SKM-1 treated with dmso at 0.1 percent for 144 hours (cell line): ENCODE measurements at regions not wholly inside any gene's neighbourhood (a gene's known extent, or its start where the extent isn't known, plus 50 kb on each side); places are given as distances from the start of the nearest gene placed in this dataset.

ENCODE experiments used
- DNase-seq: peaks from one replicate; lab custom pipeline; 2025; ENCODE audit not compliant: unreplicated experiment; lab: John Stamatoyannopoulos, UW

- no peak for DNase-seq
Measured at GRCh38 chr20:54272901-54273488, 65.1 kb downstream of the PFDN4 start.

DNA sequence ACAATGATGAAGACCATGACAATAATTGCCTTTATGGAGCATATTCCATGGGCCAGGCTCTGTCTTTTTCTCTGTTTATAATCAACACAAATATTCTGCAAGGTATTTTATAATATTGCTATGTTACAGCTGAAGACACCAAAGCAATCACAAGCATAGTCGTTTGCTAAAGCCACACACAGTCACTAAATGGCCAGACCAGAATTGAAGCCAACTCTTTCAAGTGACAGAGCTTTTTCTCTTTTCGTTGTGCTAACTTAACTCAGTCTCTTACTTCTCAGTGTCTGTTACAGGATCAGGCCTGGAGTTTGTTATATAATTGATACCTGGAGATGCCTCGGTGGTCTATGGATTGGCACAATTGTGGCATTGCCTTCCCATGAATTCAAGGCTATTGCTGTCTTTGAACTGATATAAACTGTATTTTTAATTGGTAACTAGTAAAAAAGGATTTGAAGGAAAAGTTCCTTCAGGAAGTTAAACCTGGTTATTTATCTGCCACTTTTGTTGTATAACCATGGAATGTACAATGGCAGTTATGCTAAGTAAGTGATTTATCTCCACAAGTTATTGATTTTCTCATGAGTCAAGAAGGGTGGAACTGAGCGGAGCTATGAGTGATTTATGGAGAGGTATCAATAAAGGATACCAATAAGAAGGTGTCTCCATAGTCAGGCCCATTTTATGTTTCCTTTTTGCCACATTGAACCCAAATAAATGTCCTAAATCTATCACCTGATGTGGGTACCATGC is 67.6 kb downstream of the PFDN4 start:
- DNase-seq, result no peak

DNA sequence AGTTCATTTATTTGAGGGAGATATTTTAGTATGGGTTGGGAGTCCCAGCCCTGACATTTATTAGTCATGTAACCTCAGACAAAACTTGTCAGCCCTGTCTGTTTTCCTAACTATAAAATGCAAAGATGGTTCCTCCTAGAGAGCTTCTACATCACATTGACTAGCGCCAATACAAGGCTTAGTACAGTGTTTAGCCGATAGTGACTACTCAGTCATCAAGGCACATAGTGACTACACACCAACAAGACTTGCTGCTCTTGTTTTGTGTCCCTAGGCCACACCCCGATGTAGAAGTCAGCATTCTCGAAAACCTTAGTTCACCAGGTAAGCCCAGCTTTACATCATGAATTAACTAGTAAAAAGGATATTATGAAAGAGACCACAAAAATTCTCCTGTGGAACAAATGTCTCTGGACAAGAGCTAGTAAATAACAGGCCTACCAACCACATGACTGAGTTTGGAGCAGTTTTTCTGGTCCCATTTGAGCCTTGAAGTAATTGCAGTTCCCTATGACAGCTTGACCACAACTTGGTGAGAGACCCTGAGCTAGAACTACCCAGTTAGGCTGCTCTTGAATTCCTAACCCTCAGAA is 68.8 kb downstream of the PFDN4 start:
- DNase-seq, result no peak

DNA sequence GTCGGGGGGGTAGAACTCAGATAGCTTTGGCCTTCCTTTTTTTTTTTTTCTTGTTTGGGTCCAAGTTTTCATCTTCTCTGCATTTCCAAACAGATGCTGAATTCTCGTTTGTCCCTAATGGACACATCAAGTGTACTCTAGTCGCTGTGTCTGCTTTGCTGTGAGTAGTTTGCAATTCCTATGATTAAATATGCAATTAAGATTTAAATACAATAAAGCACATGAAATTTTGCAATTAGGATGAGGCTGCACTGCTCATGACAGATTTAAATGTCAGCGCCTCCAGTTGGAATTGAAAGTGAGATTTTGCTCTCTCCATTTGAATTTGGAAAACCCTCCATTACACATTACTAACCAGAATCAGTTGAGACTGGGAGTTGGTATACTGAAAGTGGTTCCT is 70.4 kb downstream of the PFDN4 start:
- DNase-seq, result no peak

DNA sequence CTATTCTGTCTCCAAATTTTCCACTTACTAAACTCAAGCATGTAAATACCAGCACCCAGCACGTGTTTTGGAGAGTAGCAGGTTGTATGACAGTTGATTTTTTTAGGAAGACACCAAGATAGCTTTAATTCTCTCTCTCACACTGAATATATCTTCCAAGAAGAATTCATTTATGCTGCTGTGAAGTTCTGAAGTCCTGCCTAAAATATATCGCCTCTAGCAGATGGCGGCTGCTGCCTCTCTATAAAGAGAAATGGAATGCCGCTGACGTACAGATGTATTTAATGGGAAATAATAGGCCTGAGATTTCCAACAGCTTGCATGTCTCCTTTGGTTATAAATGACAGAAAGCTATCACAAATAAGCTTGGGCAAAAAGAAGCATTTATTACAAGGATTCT is 74.7 kb downstream of the PFDN4 start:
- DNase-seq, result no peak

GRCh38 chr20:54283253-54283652 is 75.4 kb downstream of the PFDN4 start:
- DNase-seq, result no peak

DNA sequence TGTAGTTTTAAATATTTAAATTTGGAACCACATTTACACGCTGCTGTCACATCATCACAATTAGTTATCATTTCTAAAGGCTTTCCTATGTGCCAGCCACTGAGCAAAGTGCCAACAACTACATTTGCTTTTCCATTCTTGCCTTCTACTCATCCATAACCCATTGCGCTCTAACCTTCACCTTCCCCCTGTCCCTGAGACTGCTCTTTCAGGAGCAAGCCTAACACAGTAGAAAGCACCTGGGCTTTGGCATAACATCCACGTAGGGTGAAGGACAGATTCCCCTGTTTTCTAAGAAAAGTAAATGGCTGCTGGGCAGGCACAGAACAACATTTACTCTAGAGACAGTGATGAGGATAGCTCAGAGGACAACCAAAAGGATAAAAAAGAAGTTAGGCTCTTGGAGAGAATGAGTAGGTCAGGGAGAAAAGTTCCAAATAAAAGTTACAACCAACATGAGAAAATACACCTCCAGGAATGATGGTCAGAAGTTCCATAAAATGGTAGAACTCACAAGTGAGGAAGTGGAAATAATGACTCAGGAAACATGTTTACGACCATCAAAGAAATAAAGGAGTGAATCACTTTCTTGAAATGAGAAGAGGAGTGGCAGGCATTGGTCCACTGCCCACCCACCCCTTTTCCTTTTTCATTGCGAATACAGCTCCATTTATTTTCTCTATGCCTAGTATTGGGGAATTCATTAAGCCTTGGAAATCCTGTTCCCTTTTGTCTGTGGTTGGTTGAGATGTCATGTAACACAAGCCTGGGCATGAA is 77.2 kb downstream of the PFDN4 start:
- DNase-seq, result no peak

- no peak for DNase-seq
Measured at GRCh38 chr20:54290636-54291035, 82.7 kb downstream of the PFDN4 start.

- no peak for DNase-seq
Measured at GRCh38 chr20:54291339-54292010, 83.6 kb downstream of the PFDN4 start.

GRCh38 chr20:54292185-54292584 is 84.3 kb downstream of the PFDN4 start:
- DNase-seq, result no peak

DNA sequence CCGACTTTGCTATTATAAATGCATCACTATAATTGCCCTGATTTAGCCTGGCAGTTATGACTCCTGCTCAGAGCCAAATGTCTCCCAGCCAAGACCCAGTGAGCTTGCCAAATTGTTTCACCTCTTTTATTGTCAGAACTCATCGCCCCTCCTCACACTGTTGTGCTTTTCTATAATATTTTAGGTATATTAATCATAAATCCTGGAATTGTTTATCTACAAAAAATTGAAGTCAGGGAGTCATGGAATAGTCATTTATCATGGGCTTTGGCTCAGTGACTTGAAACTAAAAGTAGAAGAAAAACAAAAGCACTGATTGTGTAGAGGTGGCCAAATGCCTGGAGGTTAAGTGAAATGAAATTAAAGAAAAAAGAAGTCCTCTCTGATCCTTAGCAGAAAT is 85.6 kb downstream of the PFDN4 start:
- DNase-seq, result no peak

DNA sequence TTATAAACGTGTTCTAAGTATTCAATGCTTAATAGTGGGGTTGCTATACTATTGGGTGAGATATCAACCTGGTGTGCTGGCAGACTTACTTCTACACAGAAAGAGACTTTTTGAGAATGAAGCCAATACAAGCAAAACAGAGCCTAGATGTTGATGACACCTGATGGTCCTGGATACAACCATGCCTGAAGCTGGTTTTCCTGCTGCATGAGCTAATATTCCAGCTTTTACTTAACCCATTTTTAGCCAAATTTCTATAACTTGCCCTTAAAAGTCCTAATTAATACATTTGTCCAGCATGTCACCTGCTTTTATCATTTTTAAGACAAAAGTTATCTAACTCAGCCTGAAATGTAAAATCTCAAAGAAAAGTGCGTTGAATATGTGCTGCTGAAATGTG is 86.2 kb downstream of the PFDN4 start:
- DNase-seq, result no peak

DNA sequence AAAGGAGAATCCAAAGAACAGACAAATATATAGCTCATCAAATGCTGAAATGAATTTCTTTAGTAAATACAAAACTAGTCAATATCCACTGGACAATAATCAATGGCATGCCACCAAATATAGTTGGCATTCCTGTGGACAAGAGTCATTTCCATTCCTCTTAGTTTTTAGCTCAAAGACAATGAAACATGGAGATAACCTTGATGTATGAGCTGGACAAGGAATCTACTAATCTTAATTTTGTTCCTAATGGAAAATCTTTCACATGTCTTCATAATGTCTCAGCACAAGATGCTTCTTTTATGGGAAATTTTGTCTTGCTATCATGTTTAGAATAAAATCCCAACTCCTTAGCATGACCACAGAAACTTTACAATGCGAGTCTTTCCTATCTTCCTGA is 87.8 kb downstream of the PFDN4 start:
- no peak for DNase-seq

GRCh38 chr20:54305421-54305820 is 97.5 kb downstream of the PFDN4 start:
- no peak for DNase-seq

DNA sequence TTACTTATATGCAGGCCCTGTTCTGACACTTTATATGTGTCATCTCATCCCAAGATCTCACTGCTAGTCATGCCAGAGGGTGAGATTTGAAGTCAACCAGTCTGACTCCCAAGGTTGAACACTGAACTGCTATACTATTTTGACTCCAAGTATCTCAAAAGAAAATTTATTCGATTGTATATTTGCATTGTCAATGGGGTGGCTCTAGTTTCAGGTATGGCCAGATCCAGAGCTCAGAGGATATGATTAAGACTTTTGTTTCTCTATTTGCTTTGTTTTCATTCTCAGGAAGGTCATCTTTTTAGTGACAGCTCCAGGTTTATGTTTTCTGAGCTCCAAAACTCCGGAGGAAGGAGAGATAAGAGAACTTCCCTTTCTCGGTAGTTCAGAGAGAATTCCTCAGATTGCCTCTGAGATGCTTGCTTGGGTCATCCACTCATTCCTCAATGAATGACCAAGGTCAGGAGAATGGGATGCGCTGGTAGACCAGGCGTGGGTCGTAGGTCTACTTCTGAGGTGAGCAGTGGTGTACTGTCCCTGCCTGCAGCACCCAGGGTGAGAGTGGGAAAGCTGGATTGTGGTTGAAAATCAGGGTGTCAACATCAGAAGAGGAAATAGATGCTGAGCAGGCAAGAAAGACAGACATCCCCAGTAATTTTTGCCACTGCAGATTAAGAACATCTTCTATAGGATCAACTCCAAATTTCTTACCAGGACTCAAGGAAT is 99.3 kb downstream of the PFDN4 start:
- no peak for DNase-seq

- no peak for DNase-seq
Measured at GRCh38 chr20:54308804-54309203, 100.9 kb downstream of the PFDN4 start.

GRCh38 chr20:54318892-54319291 is 111.0 kb downstream of the PFDN4 start:
- DNase-seq, result no peak

GRCh38 chr20:54320148-54320607 is 112.3 kb downstream of the PFDN4 start:
- DNase-seq, result no peak

DNA sequence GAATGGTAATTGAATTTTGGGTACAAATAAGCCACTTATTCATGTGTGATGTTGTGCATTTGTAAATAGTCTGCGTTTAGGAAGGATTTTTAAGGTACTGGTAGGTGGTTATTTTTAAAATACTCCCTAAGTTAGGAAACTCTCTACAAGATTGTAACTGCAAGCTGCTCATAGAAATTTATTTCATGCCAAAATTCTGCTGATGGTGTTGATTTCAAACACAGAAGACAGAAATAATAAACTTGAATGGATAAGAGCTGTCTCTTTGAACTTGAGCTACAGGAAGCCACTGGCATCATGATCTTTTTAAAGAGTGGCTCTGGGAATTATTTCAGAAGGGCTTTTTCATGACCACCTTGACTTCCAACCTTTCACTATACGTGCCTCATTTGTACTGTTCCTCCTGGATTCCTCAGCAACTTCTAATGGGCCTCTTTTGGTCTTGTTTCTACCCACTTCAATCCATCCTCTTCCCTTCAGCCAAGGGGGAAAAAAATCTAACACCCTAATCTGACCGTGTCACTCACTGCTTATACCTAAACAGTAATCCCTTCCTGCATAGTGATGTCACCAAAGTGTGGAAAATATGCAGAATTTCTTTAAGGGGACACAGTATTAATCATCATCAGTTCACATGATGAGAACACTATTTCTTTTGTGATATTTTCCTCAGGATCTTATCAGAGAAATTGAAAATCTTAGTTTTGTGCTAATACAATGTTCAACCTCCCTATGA is 113.6 kb downstream of the PFDN4 start:
- no peak for DNase-seq

DNA sequence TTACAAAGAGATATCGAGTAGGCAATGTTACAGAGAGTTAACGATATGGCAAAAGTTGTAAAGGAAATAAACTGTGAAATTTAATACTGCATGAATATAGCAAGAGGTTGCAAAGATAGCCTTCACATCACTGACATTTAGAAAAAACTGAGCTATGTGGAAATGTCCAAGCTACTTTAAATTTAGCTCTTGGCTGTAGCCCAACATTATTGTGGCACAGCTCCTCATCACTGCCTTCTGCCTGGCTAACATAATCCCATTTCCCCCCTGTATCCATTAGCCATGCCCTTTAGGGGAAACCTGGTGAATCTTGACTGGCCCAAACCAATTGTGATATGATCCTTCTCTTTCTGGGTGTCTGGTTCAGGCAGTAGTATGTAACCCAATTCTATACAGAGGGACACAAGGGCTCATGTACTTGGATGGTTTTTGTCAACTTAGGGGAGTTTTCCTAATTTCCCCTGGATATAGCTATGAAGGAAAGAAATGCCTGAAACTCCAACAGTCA is 115.4 kb downstream of the PFDN4 start:
- no peak for DNase-seq
